GM12891 (cell line): ENCODE measurements at regions not wholly inside any gene's neighbourhood (a gene's known extent, or its start where the extent isn't known, plus 50 kb on each side); places are given as distances from the start of the nearest gene placed in this dataset.

Source experiments
- PAX5 ChIP-seq: IDR thresholded peaks from 2 replicates; pipeline ENCODE4 v1.6.1; 2011; ENCODE audit warnings: low read length, moderate library complexity, mild to moderate bottlenecking; ENCODE audit not compliant: insufficient read depth, severe bottlenecking
- POLR2A ChIP-seq: IDR thresholded peaks from 2 replicates; pipeline ENCODE4 v1.6.1; 2011; ENCODE audit warnings: low read depth, low read length, control low read depth
- POLR2AphosphoS5 ChIP-seq: IDR thresholded peaks from 2 replicates; pipeline ENCODE4 v1.6.1; 2011; ENCODE audit warnings: low read depth, low read length, control low read depth
- SPI1 ChIP-seq: IDR thresholded peaks from 2 replicates; pipeline ENCODE4 v1.6.1; 2011; ENCODE audit warnings: low read depth, low read length, control low read depth
- TAF1 ChIP-seq: IDR thresholded peaks from 2 replicates; pipeline ENCODE4 v1.6.1; 2011; ENCODE audit warnings: low read depth, low read length, control low read depth

DNA sequence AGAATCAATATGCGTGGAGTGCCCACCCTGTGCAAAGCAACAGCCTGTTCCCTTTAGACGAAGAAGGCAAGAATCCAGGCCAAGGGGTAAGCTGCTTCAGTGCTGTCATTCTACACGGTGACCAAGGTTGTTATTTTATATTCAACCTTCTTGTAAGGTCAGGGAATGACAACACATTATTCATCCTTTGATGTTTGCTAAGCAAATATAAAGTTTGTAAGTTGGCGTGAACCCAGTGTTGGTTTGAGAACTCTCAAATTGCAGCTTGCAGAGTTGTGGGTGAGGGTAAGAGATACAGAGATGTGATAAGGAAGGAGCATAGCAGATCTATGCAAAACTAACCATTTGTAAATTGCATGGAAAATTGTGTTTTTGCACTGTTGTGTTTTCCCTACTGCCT, 436.7 kb downstream of the FGF9 start:
- TF ChIP-seq POLR2A (no peak), PAX5 (no peak), POLR2AphosphoS5 (no peak), SPI1 (no peak), TAF1 (no peak)
